Osteoblast (primary cell): ENCODE measurements at regions not wholly inside any gene's neighbourhood (a gene's known extent, or its start where the extent isn't known, plus 50 kb on each side); places are given as distances from the start of the nearest gene placed in this dataset.

Source experiments
- DNase-seq: peaks from one replicate; pipeline ENCODE4 v3.0.0; 2011; ENCODE audit warnings: low spot score, mixed read lengths; ENCODE audit not compliant: insufficient read length; ENCODE audit errors: missing footprints
- H2AFZ ChIP-seq: 2 replicates; pipeline ENCODE4 v1.6.0; 2011; ENCODE audit warnings: mild to moderate bottlenecking, low read length
- H3K27ac ChIP-seq: 2 replicates; pipeline ENCODE4 v1.5.1; 2011; ENCODE audit warnings: mild to moderate bottlenecking, low read depth, low read length, moderate library complexity
- H3K27me3 ChIP-seq: 2 replicates; pipeline ENCODE4 v1.6.0; 2012; ENCODE audit warnings: mild to moderate bottlenecking, control low read depth, inconsistent platforms, low read length, moderate library complexity; ENCODE audit not compliant: insufficient read depth
- H3K36me3 ChIP-seq: 2 replicates; pipeline ENCODE4 v1.5.1; 2011; ENCODE audit warnings: mild to moderate bottlenecking, low read length, control low read depth, moderate library complexity; ENCODE audit not compliant: insufficient read depth
- H3K4me1 ChIP-seq: 2 replicates; pipeline ENCODE4 v1.5.1; 2011; ENCODE audit warnings: mild to moderate bottlenecking, low read length, control low read depth, moderate library complexity; ENCODE audit not compliant: insufficient read depth
- H3K4me2 ChIP-seq: 2 replicates; pipeline ENCODE4 v1.6.0; 2011; ENCODE audit warnings: mild to moderate bottlenecking, low read length; ENCODE audit not compliant: insufficient read depth
- H3K4me3 ChIP-seq: fragments of 200-600 bp; sonication (generic); 3 replicates; pipeline ENCODE4 v1.5.1; 2012; ENCODE audit warnings: mild to moderate bottlenecking, low read length, inconsistent platforms; ENCODE audit not compliant: insufficient read depth
- H3K79me2 ChIP-seq: 2 replicates; pipeline ENCODE4 v1.6.0; 2012; ENCODE audit warnings: mild to moderate bottlenecking, low read length, control low read depth, inconsistent platforms; ENCODE audit not compliant: insufficient read depth
- H3K9me3 ChIP-seq: 2 replicates; pipeline ENCODE4 v1.5.1; 2011; ENCODE audit warnings: low read depth, low read length, control low read depth
- H4K20me1 ChIP-seq: 2 replicates; pipeline ENCODE4 v1.6.0; 2012; ENCODE audit warnings: mild to moderate bottlenecking, low read length, control low read depth; ENCODE audit not compliant: insufficient read depth
- CTCF ChIP-seq: IDR thresholded peaks from 2 replicates; pipeline ENCODE4 v1.5.1; 2011; ENCODE audit warnings: mild to moderate bottlenecking, low read depth, low read length, moderate library complexity; ENCODE audit errors: extremely low read depth

GRCh38 chr1:165063181-165063965 is 293.1 kb downstream of the LMX1A start:
- Histone ChIP-seq H3K4me1 (no peaks in the 10 kb centered on the region), H2AFZ (no peak overlapping the region), H3K4me3 (no peak overlapping the region), H3K27me3 (no peaks in the 10 kb centered on the region), H3K36me3 (no peaks in the 10 kb centered on the region), H3K9me3 (no peaks in the 10 kb centered on the region), H4K20me1 (no peaks in the 10 kb centered on the region), H3K79me2 (no peaks in the 10 kb centered on the region), H3K27ac (no peak overlapping the region), H3K4me2 (no peak overlapping the region)
- no peak for TF ChIP-seq CTCF
- DNase-seq: no peak

- H3K79me2 ChIP-seq: no peaks in the 10 kb centered on the region
- no peak overlapping the region for H3K27ac ChIP-seq
- H3K9me3 ChIP-seq: no peaks in the 10 kb centered on the region
- no peak overlapping the region for H3K4me3 ChIP-seq
- no peak for TF ChIP-seq CTCF
- H3K4me1 ChIP-seq: no peaks in the 10 kb centered on the region
- H3K36me3 ChIP-seq: no peaks in the 10 kb centered on the region
- no peak overlapping the region for H3K4me2 ChIP-seq
- no peaks in the 10 kb centered on the region for H4K20me1 ChIP-seq
- no peak for DNase-seq
- H2AFZ ChIP-seq: no peak overlapping the region
- no peaks in the 10 kb centered on the region for H3K27me3 ChIP-seq
These were observed 294.2 kb downstream of the LMX1A start for GRCh38 chr1:165062346-165062745.

GRCh38 chr1:165060285-165060793 is 296.2 kb downstream of the LMX1A start:
- Histone ChIP-seq H3K27me3 (no peaks in the 10 kb centered on the region), H3K36me3 (no peaks in the 10 kb centered on the region), H2AFZ (no peak overlapping the region), H3K4me1 (no peaks in the 10 kb centered on the region), H3K27ac (no peak overlapping the region), H4K20me1 (no peaks in the 10 kb centered on the region), H3K79me2 (no peaks in the 10 kb centered on the region), H3K4me2 (no peak overlapping the region), H3K4me3 (no peak overlapping the region), H3K9me3 (no peaks in the 10 kb centered on the region)
- no peak for TF ChIP-seq CTCF
- DNase-seq: no peak

GRCh38 chr1:165057956-165058355 is 298.6 kb downstream of the LMX1A start:
- DNase-seq: no peak
- Histone ChIP-seq H3K4me3 (no peak overlapping the region), H3K27ac (no peak overlapping the region), H3K36me3 (no peaks in the 10 kb centered on the region), H3K27me3 (no peaks in the 10 kb centered on the region), H2AFZ (no peak overlapping the region), H3K4me1 (no peaks in the 10 kb centered on the region), H3K79me2 (no peaks in the 10 kb centered on the region), H3K4me2 (no peak overlapping the region), H3K9me3 (no peaks in the 10 kb centered on the region), H4K20me1 (no peaks in the 10 kb centered on the region)
- no peak for TF ChIP-seq CTCF
